Activated CD8-positive, alpha-beta memory T cell treated with anti-CD3 and anti-CD28 coated beads for 1 hour (primary cell): ENCODE measurements at regions not wholly inside any gene's neighbourhood (a gene's known extent, or its start where the extent isn't known, plus 50 kb on each side); places are given as distances from the start of the nearest gene placed in this dataset.

Source experiments
- DNase-seq, 2 donors: peaks; one replicate each; pipeline ENCODE4 v3.0.0-alpha.2; 2020; ENCODE audit warnings: low read depth in 1 of 2; ENCODE audit errors: extremely low read depth in 1 of 2

- no peak for DNase-seq
Measured at GRCh38 chr6:119590066-119590465, 240.5 kb upstream of the MAN1A1 start.

- no peak for DNase-seq
Measured at GRCh38 chr6:119587537-119587936, 238.0 kb upstream of the MAN1A1 start.

GRCh38 chr6:119586250-119586882 is 236.8 kb upstream of the MAN1A1 start:
- no peak for DNase-seq

- DNase-seq: no peak
Measured at GRCh38 chr6:119584088-119584487, 234.5 kb upstream of the MAN1A1 start.

GRCh38 chr6:119581220-119581619 is 231.7 kb upstream of the MAN1A1 start:
- DNase-seq: no peak

- DNase-seq: no peak
Measured at GRCh38 chr6:119575721-119576120, 226.2 kb upstream of the MAN1A1 start.

DNA sequence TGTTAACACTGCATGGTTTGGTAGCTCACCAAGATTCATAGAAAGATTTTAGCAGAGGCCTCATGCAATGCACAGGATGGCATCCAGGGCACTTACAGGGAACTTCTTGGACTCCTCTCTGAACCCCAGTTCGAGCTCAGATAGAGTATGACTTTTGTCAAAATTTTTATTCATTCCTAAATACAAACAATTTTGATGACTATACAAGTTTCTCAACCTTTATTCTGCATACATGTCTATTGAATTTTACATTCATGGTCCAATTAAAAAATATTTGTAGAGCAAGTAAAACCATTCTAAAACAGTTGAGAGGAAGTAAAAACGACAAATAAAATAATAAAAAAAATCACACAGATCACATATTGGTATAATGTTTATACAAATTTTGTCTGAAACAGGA is 219.0 kb upstream of the MAN1A1 start:
- DNase-seq: no peak

DNA sequence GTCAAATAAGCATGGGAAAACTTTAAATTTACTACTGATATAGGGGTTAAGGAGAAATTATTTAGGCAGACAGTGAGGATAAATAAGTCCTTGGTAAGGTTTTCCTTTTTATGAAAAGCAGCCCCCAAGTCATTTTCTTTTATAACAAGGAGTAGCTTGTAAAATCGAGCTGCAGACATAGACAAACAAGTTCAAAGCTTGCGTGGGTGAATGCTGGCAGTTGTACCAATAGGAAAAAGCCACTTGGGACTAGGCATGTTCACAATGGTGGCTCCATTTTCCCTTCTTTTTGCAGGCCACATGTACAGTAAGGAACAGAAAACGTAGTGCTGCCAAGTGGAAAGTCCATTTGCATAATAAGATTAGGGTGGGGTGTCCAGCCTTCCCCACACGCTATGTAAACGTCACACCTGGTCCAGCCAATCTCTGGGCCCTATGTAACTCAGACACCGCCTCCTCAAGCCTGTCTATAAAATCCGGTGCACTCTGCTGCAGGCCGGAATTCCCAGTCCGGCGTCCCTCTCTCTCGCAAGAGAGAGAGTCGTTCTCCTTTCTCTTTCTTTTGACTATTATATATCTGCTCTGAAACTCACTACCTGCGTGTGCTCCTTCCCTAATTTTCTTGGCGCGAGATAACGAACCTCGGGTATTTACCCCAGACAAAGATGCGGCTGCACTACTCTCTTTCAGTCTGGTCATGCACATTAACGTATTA is 217.1 kb upstream of the MAN1A1 start:
- no peak for DNase-seq

DNA sequence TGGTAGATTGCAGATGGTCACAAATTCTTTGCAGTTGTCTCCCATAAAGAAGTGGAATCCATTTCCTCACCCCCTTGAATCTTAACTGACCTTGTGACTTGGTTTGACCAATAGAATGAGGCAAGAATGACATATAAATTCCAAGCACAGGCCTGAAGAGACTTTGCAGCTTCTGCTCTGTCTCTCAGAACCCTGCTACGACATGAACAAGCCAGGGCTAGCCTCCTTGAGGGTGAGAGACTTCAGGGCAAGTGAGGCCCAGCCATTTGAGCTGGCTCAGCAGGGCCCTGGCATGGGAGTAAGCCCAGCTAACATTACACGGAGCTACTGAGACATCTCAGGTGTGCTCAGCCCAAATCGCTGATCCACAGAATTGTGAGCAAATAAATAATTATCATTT is 216.3 kb upstream of the MAN1A1 start:
- DNase-seq: no peak

DNA sequence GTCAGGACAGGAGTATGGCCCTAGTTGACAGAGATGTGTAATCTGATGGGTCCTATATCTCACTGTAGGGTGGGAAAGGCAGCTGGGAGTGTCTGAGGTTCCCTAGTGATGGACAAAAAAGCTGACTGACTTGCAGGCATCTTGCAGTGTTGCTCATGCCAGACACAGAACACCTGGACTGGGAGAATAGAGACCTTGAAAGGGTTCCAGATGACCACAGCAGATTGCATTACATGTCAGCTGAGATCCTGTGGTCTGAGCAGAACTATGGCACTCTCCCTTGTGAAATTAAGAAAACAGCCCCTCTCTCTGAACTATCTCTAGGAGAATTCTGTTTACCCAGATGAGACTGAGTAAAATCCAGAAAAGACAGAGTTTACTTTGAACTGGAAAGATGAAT is 212.6 kb upstream of the MAN1A1 start:
- DNase-seq: no peak

DNA sequence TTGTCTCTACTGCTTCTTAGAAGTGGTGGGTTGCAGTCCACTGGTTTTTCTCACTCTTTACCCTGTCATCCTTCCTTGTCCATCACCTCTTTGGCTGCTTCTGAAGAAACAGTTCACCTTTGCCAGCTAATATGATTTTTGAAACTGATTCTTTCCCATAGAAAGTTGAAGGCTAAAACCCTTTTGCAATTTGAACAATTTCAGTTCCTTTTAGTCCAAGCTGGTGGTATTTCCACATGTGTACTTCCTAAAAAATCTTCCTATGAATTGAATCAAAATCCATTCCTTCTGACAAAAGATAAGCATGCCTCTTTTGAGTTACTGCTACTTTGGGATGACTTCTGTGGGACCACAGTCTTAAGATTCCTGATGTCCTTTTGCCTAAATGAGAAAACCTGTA is 210.0 kb upstream of the MAN1A1 start:
- DNase-seq: no peak

GRCh38 chr6:119557239-119557638 is 207.7 kb upstream of the MAN1A1 start:
- DNase-seq: no peak

DNA sequence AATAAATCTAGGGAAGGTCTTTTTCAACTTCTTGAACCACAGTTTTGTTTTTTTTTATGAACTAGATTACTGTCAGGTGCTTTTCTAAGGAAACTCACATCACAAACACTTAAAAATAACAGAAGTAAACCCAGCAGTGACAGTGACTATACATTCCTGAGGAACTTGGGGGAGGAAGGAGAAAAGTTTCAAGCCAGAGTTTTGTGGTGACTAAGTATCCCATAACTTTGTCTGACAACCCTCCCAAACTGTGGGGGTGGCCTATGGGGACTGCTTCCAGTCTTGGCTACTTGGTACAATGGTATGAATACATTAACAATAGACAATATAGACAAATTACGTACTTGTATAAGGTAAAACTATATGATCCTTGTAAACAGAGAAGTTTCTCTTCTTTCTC is 202.5 kb upstream of the MAN1A1 start:
- DNase-seq: no peak

DNA sequence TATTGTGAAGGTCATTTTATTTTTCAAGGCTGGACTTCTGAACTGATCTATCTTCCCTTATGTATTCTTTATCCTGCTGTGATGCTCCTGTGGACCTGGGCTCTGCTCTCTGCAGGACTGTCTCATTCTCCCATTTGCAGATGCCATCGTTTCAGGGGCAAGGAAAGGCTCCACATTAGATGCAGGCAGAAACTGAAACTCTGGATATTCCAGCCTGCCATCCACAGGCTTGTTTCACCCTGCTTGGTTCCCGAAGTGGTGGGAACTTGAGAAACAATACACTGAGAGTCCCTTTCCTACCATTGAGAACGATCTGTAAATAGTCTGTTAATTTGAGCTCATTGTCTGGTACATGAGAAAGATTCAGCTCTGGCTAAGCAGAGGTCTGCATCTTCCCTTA is 197.5 kb upstream of the MAN1A1 start:
- no peak for DNase-seq

DNA sequence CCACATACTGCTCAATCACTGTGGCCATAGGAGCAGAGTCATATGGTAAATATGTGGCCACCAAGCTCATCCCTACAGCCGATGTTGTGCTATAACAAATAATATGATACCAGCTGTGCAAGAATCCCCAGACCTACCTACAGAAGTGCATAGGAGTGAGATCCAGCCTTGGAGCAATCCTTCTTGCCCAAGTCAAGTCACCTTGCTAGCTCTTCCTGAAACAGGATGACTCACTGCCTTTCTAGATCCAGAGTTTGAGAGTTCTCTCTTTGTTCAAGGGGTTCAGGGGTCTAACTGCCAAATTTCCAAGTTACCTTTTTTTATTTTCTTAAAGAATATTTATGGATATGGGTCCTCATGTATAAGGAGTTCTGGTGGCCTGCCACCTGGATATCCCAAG is 195.7 kb upstream of the MAN1A1 start:
- DNase-seq: no peak

GRCh38 chr6:119544325-119545175 is 195.0 kb upstream of the MAN1A1 start:
- DNase-seq: no peak

- no peak for DNase-seq
Measured at GRCh38 chr6:119543332-119543731, 193.8 kb upstream of the MAN1A1 start.

DNA sequence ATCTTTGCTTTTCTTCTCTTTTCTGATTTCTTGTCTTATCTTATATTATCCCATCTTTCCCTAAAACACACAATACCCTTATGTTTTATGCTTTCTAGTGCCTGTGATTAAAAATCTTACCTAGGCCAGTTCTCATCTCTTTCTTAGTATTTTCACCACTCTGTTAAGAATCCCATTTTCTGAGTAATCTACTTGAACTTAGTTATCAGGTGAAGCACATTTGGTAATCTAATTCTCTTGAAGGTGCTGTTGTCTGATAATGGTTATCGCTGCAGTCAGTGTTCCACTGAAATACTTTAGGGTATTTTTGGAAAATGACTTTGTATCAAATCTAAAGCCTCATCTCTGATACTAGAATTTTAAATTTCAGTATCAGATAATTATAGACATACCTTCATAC is 192.5 kb upstream of the MAN1A1 start:
- no peak for DNase-seq

- no peak for DNase-seq
Measured at GRCh38 chr6:119541132-119541905, 191.8 kb upstream of the MAN1A1 start.

DNA sequence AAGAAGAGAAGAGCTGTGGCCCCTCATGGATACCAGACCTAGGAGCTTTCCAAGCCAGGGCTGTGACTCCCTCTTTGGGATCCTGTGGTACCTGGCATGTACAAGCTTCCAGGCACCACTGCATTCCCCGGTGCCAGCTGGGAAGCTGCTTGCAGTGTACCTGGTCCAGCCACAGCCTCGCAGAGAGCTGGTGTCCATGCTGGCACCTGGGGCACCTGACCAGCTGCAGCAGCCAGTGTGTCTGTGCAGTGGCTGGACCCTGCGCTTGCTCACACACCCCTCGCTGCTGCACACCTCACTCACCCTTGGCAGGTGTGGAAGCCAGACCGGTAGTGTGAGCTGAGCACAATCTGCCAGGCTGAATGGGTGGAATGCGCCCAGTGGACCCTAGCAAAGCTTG is 190.9 kb upstream of the MAN1A1 start:
- DNase-seq: no peak

GRCh38 chr6:119539066-119539746 is 189.6 kb upstream of the MAN1A1 start:
- no peak for DNase-seq
